Fibroblast of lung (primary cell): ENCODE measurements at regions not wholly inside any gene's neighbourhood (a gene's known extent, or its start where the extent isn't known, plus 50 kb on each side); places are given as distances from the start of the nearest gene placed in this dataset.

Source experiments
- DNase-seq, 2 donors: peaks; one replicate each; pipeline versions ENCODE4 v3.0.0 to v3.0.0-alpha.2; 2010; ENCODE audit warnings: low read depth in 2 of 2
- H2AFZ ChIP-seq: 2 replicates; pipeline ENCODE4 v1.5.1; 2012; ENCODE audit warnings: low read length, control low read depth, inconsistent platforms
- H3K27ac ChIP-seq: 2 replicates; pipeline ENCODE4 v1.5.1; 2011; ENCODE audit warnings: low read length, control low read depth; ENCODE audit not compliant: insufficient read depth
- H3K27me3 ChIP-seq: 2 replicates; pipeline ENCODE4 v1.5.1; 2011; ENCODE audit warnings: mild to moderate bottlenecking, low read length; ENCODE audit not compliant: control insufficient read depth, insufficient read depth
- H3K36me3 ChIP-seq: 2 replicates; pipeline ENCODE4 v1.5.1; 2011; ENCODE audit warnings: low read length; ENCODE audit not compliant: control insufficient read depth, insufficient read depth
- H3K4me1 ChIP-seq: 2 replicates; pipeline ENCODE4 v1.5.1; 2011; ENCODE audit warnings: low read length; ENCODE audit not compliant: control insufficient read depth, insufficient read depth; ENCODE audit errors: extremely low read depth
- H3K4me2 ChIP-seq: 2 replicates; pipeline ENCODE4 v1.5.1; 2011; ENCODE audit warnings: low read length, control low read depth; ENCODE audit not compliant: insufficient read depth; ENCODE audit errors: extremely low read depth
- H3K4me3 ChIP-seq, 4 experiments: fragments of 200-600 bp in 1 of 4; sonication (generic) in 1 of 4; replicated peaks in 1 of 4; 2 replicates each; pipeline ENCODE4 v1.5.1; 2011 to 2016; ENCODE audit warnings: low read length in 4 of 4, low read depth in 3 of 4, mild to moderate bottlenecking in 3 of 4, control low read depth in 2 of 4, inconsistent platforms in 1 of 4, mixed read lengths in 1 of 4; ENCODE audit not compliant: insufficient read depth in 1 of 4; ENCODE audit errors: control extremely low read depth in 1 of 4
- H3K79me2 ChIP-seq: 2 replicates; pipeline ENCODE4 v1.5.1; 2012; ENCODE audit warnings: mild to moderate bottlenecking, low read length, inconsistent platforms; ENCODE audit not compliant: control insufficient read depth, insufficient read depth
- H3K9ac ChIP-seq: 2 replicates; pipeline ENCODE4 v1.5.1; 2011; ENCODE audit warnings: mild to moderate bottlenecking, low read length, control low read depth; ENCODE audit not compliant: insufficient read depth
- H3K9me3 ChIP-seq: 2 replicates; pipeline ENCODE4 v1.5.1; 2012; ENCODE audit warnings: low read depth, low read length; ENCODE audit not compliant: control insufficient read depth, insufficient read depth
- H4K20me1 ChIP-seq: 2 replicates; pipeline ENCODE4 v1.5.1; 2011; ENCODE audit warnings: low read length; ENCODE audit not compliant: control insufficient read depth, insufficient read depth; ENCODE audit errors: extremely low read depth
- EZH2 ChIP-seq: IDR thresholded peaks from 2 replicates; pipeline ENCODE4 v1.5.1; 2012; ENCODE audit warnings: low read length, control low read depth, mild to moderate bottlenecking; ENCODE audit errors: missing control alignments
- TF ChIP-seq, protein P1 (sequence below), 2 donors: IDR thresholded peaks in 1 of 2; conservative IDR thresholded peaks in 1 of 2; 1 replicate in 1 of 2; 2 replicates in 1 of 2; pipeline ENCODE4 v1.5.1; 2011 to 2012; ENCODE audit warnings: low read length in 2 of 2, control low read depth in 1 of 2, inconsistent platforms in 1 of 2, low read depth in 1 of 2, mild to moderate bottlenecking in 1 of 2

DNA sequence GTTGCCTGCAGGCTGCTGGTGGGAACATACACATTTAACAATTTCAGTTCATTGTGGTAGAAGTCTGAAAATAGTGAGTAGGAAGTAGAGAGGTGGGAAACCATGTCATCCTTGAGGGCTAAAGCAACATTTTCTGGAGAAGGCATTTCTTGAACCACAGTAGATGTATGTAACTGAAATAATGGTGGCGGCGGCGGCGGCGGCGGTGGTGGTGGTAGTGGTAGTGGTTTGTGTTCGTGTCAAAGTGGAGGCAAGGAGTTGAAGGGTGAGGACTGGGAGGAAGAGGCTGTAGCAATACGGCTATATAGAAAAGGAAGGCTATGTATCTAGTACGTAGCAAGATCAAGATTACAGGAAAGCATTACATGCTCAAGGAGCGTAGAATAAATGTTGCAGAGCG is 1381.6 kb upstream of the TENM3 start:
- no peaks in the 10 kb centered on the region for H3K27me3 ChIP-seq
- H3K9ac ChIP-seq, result no peak overlapping the region
- H3K27ac ChIP-seq, result no peak overlapping the region
- no peak for TF ChIP-seq EZH2
- TF ChIP-seq, protein P1, sequence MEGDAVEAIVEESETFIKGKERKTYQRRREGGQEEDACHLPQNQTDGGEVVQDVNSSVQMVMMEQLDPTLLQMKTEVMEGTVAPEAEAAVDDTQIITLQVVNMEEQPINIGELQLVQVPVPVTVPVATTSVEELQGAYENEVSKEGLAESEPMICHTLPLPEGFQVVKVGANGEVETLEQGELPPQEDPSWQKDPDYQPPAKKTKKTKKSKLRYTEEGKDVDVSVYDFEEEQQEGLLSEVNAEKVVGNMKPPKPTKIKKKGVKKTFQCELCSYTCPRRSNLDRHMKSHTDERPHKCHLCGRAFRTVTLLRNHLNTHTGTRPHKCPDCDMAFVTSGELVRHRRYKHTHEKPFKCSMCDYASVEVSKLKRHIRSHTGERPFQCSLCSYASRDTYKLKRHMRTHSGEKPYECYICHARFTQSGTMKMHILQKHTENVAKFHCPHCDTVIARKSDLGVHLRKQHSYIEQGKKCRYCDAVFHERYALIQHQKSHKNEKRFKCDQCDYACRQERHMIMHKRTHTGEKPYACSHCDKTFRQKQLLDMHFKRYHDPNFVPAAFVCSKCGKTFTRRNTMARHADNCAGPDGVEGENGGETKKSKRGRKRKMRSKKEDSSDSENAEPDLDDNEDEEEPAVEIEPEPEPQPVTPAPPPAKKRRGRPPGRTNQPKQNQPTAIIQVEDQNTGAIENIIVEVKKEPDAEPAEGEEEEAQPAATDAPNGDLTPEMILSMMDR (conservative IDR thresholded peaks at IDR 0.05 in 1 of 2, IDR thresholded peaks at IDR 0.05 in 1 of 2; ENCODE audit: low read depth in 1 of 2, low read length in 2 of 2), result no peak
- H3K9me3 ChIP-seq, result no peaks in the 10 kb centered on the region
- no peak overlapping the region for H3K4me3 ChIP-seq
- H3K79me2 ChIP-seq, result no peaks in the 10 kb centered on the region
- H3K36me3 ChIP-seq, result no peaks in the 10 kb centered on the region
- H2AFZ ChIP-seq, result no peak overlapping the region
- H4K20me1 ChIP-seq, result no peaks in the 10 kb centered on the region
- no peak for DNase-seq
- H3K4me2 ChIP-seq, result no peak overlapping the region
- H3K4me1 ChIP-seq, result no peaks in the 10 kb centered on the region

DNA sequence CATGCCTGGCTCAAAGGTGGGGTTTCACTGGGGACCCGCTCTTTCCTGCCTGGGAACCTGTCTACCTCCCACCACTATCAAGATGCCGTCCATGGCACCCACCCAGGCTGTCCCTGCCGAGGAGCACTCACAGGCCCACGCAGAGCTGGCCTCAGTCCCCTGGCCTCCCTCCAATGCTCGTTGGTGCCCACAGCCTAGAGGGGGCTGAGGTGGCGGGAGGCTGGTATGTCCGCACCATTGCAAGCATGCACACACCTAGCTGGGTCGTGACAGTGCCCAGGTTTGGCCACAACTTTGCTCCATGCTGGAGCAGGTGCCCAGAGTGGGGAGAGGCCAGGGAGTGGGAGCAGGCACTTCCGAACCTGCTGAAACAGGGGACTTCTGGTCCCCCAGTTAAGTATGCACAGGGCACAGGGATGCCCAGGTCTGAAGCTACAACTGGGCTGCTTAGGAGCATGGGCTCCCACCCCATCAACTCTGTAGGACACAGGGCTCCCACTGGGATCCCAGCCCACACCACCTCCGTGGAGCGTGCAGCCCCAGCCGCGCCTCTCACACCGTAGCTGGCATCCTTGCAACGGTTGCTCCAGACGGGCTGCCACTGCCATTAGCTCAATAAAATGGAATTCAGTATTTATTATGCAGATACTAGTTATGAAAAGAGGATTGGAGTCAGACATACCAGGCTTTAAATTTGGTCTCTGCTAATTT is 1376.1 kb upstream of the TENM3 start:
- H2AFZ ChIP-seq, result no peak overlapping the region
- H4K20me1 ChIP-seq, result no peaks in the 10 kb centered on the region
- H3K4me2 ChIP-seq, result no peak overlapping the region
- no peak overlapping the region for H3K27ac ChIP-seq
- H3K9me3 ChIP-seq, result no peaks in the 10 kb centered on the region
- no peak for DNase-seq
- H3K36me3 ChIP-seq, result no peaks in the 10 kb centered on the region
- H3K4me3 ChIP-seq, result no peak overlapping the region
- no peak for TF ChIP-seq EZH2
- TF ChIP-seq, protein P1 (conservative IDR thresholded peaks at IDR 0.05 in 1 of 2, IDR thresholded peaks at IDR 0.05 in 1 of 2; ENCODE audit: low read depth in 1 of 2, low read length in 2 of 2), result no peak
- no peaks in the 10 kb centered on the region for H3K4me1 ChIP-seq
- H3K79me2 ChIP-seq, result no peaks in the 10 kb centered on the region
- H3K9ac ChIP-seq, result no peak overlapping the region
- H3K27me3 ChIP-seq, result no peaks in the 10 kb centered on the region

DNA sequence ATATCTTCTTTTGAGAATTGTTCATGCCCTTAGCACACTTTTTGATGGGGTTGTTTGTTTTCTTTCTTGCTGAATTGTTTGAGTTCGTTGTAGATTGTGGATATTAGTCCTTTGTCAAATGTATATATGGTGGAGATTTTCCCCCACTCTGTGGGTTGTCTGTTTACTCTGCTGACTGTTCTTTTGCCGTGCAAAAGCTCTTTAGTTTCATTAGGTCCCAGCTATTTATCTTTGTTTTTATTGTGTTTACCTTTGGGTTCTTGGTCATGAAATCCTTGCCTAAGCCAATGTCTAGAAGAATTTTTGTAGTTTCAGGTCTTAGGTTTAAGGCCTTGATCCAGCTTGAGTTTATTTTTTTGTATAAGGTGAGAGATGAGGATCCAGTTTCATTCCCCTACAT is 1372.6 kb upstream of the TENM3 start:
- TF ChIP-seq, protein P1 (conservative IDR thresholded peaks at IDR 0.05 in 1 of 2, IDR thresholded peaks at IDR 0.05 in 1 of 2; ENCODE audit: low read depth in 1 of 2, low read length in 2 of 2), result no peak
- TF ChIP-seq EZH2, result no peak
- DNase-seq, result no peak
- Histone ChIP-seq H2AFZ (no peak overlapping the region), H3K36me3 (no peaks in the 10 kb centered on the region), H3K27me3 (no peaks in the 10 kb centered on the region), H3K4me3 (no peak overlapping the region), H4K20me1 (no peaks in the 10 kb centered on the region), H3K9ac (no peak overlapping the region), H3K4me1 (no peaks in the 10 kb centered on the region), H3K9me3 (no peaks in the 10 kb centered on the region), H3K4me2 (no peak overlapping the region), H3K79me2 (no peaks in the 10 kb centered on the region), H3K27ac (no peak overlapping the region)
